Kidney capillary endothelial cell (primary cell): ENCODE measurements at regions not wholly inside any gene's neighbourhood (a gene's known extent, or its start where the extent isn't known, plus 50 kb on each side); places are given as distances from the start of the nearest gene placed in this dataset.

Experiments
- DNase-seq: peaks from one replicate; pipeline ENCODE4 v3.0.0-alpha.2; 2018; ENCODE audit warnings: low spot score

- no peak for DNase-seq
These were observed 160.0 kb downstream of the SMIM20 start for GRCh38 chr4:26073886-26074560.

- DNase-seq: no peak
These were observed 160.9 kb downstream of the SMIM20 start for GRCh38 chr4:26074712-26075430.

GRCh38 chr4:26075583-26075982 lies 161.6 kb downstream of the SMIM20 start:
- DNase-seq: no peak

- DNase-seq: no peak
These were observed 162.1 kb downstream of the SMIM20 start for GRCh38 chr4:26076000-26076587.

- DNase-seq: peak; percentile 15
These were observed 162.9 kb downstream of the SMIM20 start for GRCh38 chr4:26076896-26077295.

GRCh38 chr4:26077756-26078155 lies 163.7 kb downstream of the SMIM20 start:
- no peak for DNase-seq

GRCh38 chr4:26080870-26081628 lies 167.0 kb downstream of the SMIM20 start:
- no peak for DNase-seq

- peak; percentile 28 for DNase-seq
These were observed 167.9 kb downstream of the SMIM20 start for GRCh38 chr4:26081795-26082498.

GRCh38 chr4:26082565-26082964 lies 168.5 kb downstream of the SMIM20 start:
- no peak for DNase-seq

GRCh38 chr4:26083987-26084386 lies 170.0 kb downstream of the SMIM20 start:
- DNase-seq: no peak

GRCh38 chr4:26084414-26084813 lies 170.4 kb downstream of the SMIM20 start:
- no peak for DNase-seq

- no peak for DNase-seq
These were observed 171.5 kb downstream of the SMIM20 start for GRCh38 chr4:26085551-26085950.

- no peak for DNase-seq
These were observed 172.8 kb downstream of the SMIM20 start for GRCh38 chr4:26086621-26087441.

- DNase-seq: no peak
These were observed 174.5 kb downstream of the SMIM20 start for GRCh38 chr4:26088433-26088928.

GRCh38 chr4:26093551-26093950 lies 179.5 kb downstream of the SMIM20 start:
- DNase-seq: no peak

GRCh38 chr4:26094076-26094475 lies 180.1 kb downstream of the SMIM20 start:
- DNase-seq: no peak

GRCh38 chr4:26094911-26095310 lies 180.9 kb downstream of the SMIM20 start:
- DNase-seq: no peak

- no peak for DNase-seq
These were observed 185.9 kb downstream of the SMIM20 start for GRCh38 chr4:26099967-26100366.

- DNase-seq: no peak
These were observed 187.0 kb downstream of the SMIM20 start for GRCh38 chr4:26101011-26101410.

- no peak for DNase-seq
These were observed 190.2 kb downstream of the SMIM20 start for GRCh38 chr4:26104056-26104685.
